ENCODE measurements at regions not wholly inside any gene's neighbourhood (a gene's known extent, or its start where the extent isn't known, plus 50 kb on each side); places are given as distances from the start of the nearest gene placed in this dataset.

GRCh38 chr9:96130970-96131369 lies 171.0 kb downstream of the HSD17B3 start:
- Histone ChIP-seq H3K9me3 (ENCODE audit: insufficient read depth, low read depth, low read length) (no peaks in the 10 kb centered on the region), H3K9ac (ENCODE audit: low read depth, low read length) (no peak overlapping the region), H3K4me1 (ENCODE audit: insufficient read depth, low read length) (peaks cover 39% of the 10 kb centered on the region), H3K36me3 (ENCODE audit: insufficient read depth, low read length) (no peaks in the 10 kb centered on the region), H3K4me3 (ENCODE audit: low read length) (no peak overlapping the region), H3K27me3 (ENCODE audit: insufficient read depth, low read length) (peaks cover 21% of the 10 kb centered on the region; the same call in 1 of the 2 replicates), H3K27ac (ENCODE audit: low read depth, low read length) (no peak overlapping the region)
- 92% methylated on average over 3 of the region's 3 CpGs for WGBS

GRCh38 chr9:96129747-96130146 lies 172.2 kb downstream of the HSD17B3 start:
- Histone ChIP-seq H3K4me3 (ENCODE audit: low read length) (peak overlapping the region; percentile 16; the same call in 1 of the 2 replicates), H3K9me3 (ENCODE audit: insufficient read depth, low read depth, low read length) (no peaks in the 10 kb centered on the region), H3K9ac (ENCODE audit: low read depth, low read length) (no peak overlapping the region), H3K36me3 (ENCODE audit: insufficient read depth, low read length) (no peaks in the 10 kb centered on the region), H3K27me3 (ENCODE audit: insufficient read depth, low read length) (peaks cover 27% of the 10 kb centered on the region; the same call in 1 of the 2 replicates), H3K27ac (ENCODE audit: low read depth, low read length) (peak overlapping the region; percentile 54; the same call in 1 of the 2 replicates), H3K4me1 (ENCODE audit: insufficient read depth, low read length) (peaks cover 41% of the 10 kb centered on the region)
- 17% methylated on average over 3 of the region's 6 CpGs for WGBS

- 22% methylated on average over 2 of the region's 2 CpGs for WGBS
- H3K27me3 ChIP-seq (ENCODE audit: insufficient read depth, low read length), result peaks cover 27% of the 10 kb centered on the region; the same call in 1 of the 2 replicates
- H3K36me3 ChIP-seq (ENCODE audit: insufficient read depth, low read length), result no peaks in the 10 kb centered on the region
- H3K9ac ChIP-seq (ENCODE audit: low read depth, low read length), result no peak overlapping the region
- H3K27ac ChIP-seq (ENCODE audit: low read depth, low read length), result peak overlapping the region; percentile 50; the same call in 1 of the 2 replicates
- H3K9me3 ChIP-seq (ENCODE audit: insufficient read depth, low read depth, low read length), result no peaks in the 10 kb centered on the region
- no peak overlapping the region for H3K4me3 ChIP-seq (ENCODE audit: low read length)
- H3K4me1 ChIP-seq (ENCODE audit: insufficient read depth, low read length), result peaks cover 41% of the 10 kb centered on the region
Measured at GRCh38 chr9:96128880-96129279, 173.1 kb downstream of the HSD17B3 start.

DNA sequence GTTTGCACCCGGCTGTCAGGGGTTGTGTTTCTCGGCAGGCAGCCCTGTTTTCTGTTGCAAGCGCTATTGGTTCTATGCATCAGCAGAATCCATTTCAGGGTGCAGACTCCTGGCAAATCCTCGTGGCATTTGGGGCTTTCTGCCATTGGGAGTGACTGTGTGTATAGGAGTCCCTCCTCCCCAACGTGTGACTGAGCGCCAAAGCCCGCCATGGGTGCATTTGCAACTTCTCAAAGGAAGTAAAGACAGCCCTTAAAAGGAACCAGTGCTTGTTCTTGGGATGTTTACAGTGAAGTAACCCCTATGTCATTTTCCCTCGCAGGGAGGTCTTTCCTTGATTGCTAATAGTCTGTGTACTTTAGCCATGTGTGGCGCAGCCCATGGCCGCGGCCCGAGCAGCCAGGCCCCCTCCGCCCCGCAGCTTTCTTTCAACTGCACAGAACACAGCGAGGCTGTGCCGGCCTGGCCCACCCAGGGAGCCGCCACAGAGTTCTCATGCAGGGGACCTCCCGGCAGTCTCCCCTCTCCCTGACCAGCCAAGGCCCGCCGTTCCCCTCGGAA lies 175.6 kb downstream of the HSD17B3 start:
- H3K9me3 ChIP-seq (ENCODE audit: insufficient read depth, low read depth, low read length), result no peaks in the 10 kb centered on the region
- peaks cover 41% of the 10 kb centered on the region for H3K4me1 ChIP-seq (ENCODE audit: insufficient read depth, low read length)
- H3K4me3 ChIP-seq (ENCODE audit: low read length), result no peak overlapping the region; the same call in 1 of the 2 replicates
- peak overlapping the region; percentile 56; the same call in 1 of the 2 replicates for H3K27ac ChIP-seq (ENCODE audit: low read depth, low read length)
- 23% methylated on average over 21 of the region's 21 CpGs for WGBS
- H3K9ac ChIP-seq (ENCODE audit: low read depth, low read length), result no peak overlapping the region
- H3K36me3 ChIP-seq (ENCODE audit: insufficient read depth, low read length), result no peaks in the 10 kb centered on the region
- H3K27me3 ChIP-seq (ENCODE audit: insufficient read depth, low read length), result peaks cover 27% of the 10 kb centered on the region; the same call in 1 of the 2 replicates

DNA sequence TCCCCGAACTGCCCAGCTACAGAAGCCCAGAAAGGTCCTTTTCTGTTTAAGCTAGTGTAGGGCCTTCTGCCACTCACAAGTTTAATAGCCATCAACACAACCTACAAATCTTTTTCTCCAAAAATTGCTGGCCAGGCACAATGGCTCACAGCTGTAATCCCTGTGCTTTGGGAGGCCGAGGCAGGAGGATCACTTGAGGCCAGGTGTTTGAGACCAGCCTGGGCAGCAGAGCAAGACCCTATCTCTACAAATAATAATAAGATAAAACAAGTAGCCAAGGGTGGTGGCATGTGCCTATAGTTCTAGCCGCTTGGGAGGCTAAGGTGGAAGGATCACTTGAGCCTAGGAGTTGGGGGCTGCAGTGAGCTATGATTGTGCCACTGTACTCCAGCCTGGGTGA lies 176.4 kb downstream of the HSD17B3 start:
- Histone ChIP-seq H3K27me3 (ENCODE audit: insufficient read depth, low read length) (peaks cover 22% of the 10 kb centered on the region; the same call in 1 of the 2 replicates), H3K4me3 (ENCODE audit: low read length) (no peak overlapping the region), H3K4me1 (ENCODE audit: insufficient read depth, low read length) (peaks cover 38% of the 10 kb centered on the region), H3K27ac (ENCODE audit: low read depth, low read length) (peak overlapping the region; percentile 56; the same call in 1 of the 2 replicates), H3K36me3 (ENCODE audit: insufficient read depth, low read length) (no peaks in the 10 kb centered on the region), H3K9me3 (ENCODE audit: insufficient read depth, low read depth, low read length) (no peaks in the 10 kb centered on the region), H3K9ac (ENCODE audit: low read depth, low read length) (no peak overlapping the region)
- 77% methylated on average over 3 of the region's 3 CpGs for whole genome bisulfite sequencing

- H3K9me3 ChIP-seq (ENCODE audit: insufficient read depth, low read depth, low read length), result peaks cover 16% of the 10 kb centered on the region; the same call in 1 of the 2 replicates
- H3K9ac ChIP-seq (ENCODE audit: low read depth, low read length), result no peak overlapping the region
- no peaks in the 10 kb centered on the region for H3K36me3 ChIP-seq (ENCODE audit: insufficient read depth, low read length)
- H3K4me3 ChIP-seq (ENCODE audit: low read length), result no peak overlapping the region
- WGBS, result 93% methylated on average over 3 of the region's 3 CpGs
- no peak overlapping the region for H3K27ac ChIP-seq (ENCODE audit: low read depth, low read length)
- peaks cover 19% of the 10 kb centered on the region; the same call in 1 of the 2 replicates for H3K27me3 ChIP-seq (ENCODE audit: insufficient read depth, low read length)
- peaks cover 12% of the 10 kb centered on the region; the same call in 1 of the 2 replicates for H3K4me1 ChIP-seq (ENCODE audit: insufficient read depth, low read length)
Measured at GRCh38 chr9:96122751-96123150, 179.2 kb downstream of the HSD17B3 start.

- 93% methylated on average over 5 of the region's 6 CpGs for WGBS
- H3K27me3 ChIP-seq (ENCODE audit: insufficient read depth, low read length), result peaks cover 15% of the 10 kb centered on the region; the same call in 1 of the 2 replicates
- H3K4me1 ChIP-seq (ENCODE audit: insufficient read depth, low read length), result peaks cover 12% of the 10 kb centered on the region; the same call in 1 of the 2 replicates
Measured at GRCh38 chr9:96122282-96122681, 179.7 kb downstream of the HSD17B3 start.

DNA sequence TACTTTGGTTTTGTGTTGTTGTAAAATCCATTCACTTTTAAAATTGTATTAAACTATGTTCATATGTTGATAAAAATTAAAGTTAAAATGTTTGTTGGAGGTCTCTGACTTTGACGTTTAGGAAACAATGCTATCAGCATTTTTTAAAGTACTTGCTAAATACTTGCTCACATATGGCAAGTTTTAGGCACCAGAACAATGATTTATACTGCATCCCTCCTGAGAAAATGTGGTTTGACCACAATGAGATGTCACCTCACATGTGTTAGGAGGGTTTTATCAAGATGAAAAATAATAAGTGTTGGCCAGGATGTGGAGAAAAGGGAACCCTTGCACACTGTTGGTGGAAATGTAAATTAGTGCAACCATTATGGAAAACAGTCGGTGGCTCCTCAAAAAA lies 180.8 kb downstream of the HSD17B3 start:
- Histone ChIP-seq H3K9me3 (ENCODE audit: insufficient read depth, low read depth, low read length) (peaks cover 17% of the 10 kb centered on the region; the same call in 1 of the 2 replicates), H3K36me3 (ENCODE audit: insufficient read depth, low read length) (no peaks in the 10 kb centered on the region), H3K27me3 (ENCODE audit: insufficient read depth, low read length) (peaks cover 6% of the 10 kb centered on the region; the same call in 1 of the 2 replicates), H3K4me1 (ENCODE audit: insufficient read depth, low read length) (0 out of 2 replicates have a peak, but pooled peaks cover 4% of the 10 kb centered on the region), H3K27ac (ENCODE audit: low read depth, low read length) (no peak overlapping the region), H3K9ac (ENCODE audit: low read depth, low read length) (no peak overlapping the region), H3K4me3 (ENCODE audit: low read length) (no peak overlapping the region)
- 86% methylated on average over 2 of the region's 2 CpGs for WGBS

More at GRCh38 chr9:96122282-96122681, 179.7 kb downstream of the HSD17B3 start:
- no peak overlapping the region for H3K9ac ChIP-seq (ENCODE audit: low read depth, low read length)
- H3K36me3 ChIP-seq (ENCODE audit: insufficient read depth, low read length), result no peaks in the 10 kb centered on the region
- H3K27ac ChIP-seq (ENCODE audit: low read depth, low read length), result no peak overlapping the region
- H3K9me3 ChIP-seq (ENCODE audit: insufficient read depth, low read depth, low read length), result peaks cover 17% of the 10 kb centered on the region; the same call in 1 of the 2 replicates
- no peak overlapping the region for H3K4me3 ChIP-seq (ENCODE audit: low read length)

- H3K27me3 ChIP-seq (ENCODE audit: insufficient read depth, low read length), result no peaks in the 10 kb centered on the region
- no peak overlapping the region for H3K27ac ChIP-seq (ENCODE audit: low read depth, low read length)
- peaks cover 17% of the 10 kb centered on the region; the same call in 1 of the 2 replicates for H3K9me3 ChIP-seq (ENCODE audit: insufficient read depth, low read depth, low read length)
- WGBS, result 85% methylated on average over 6 of the region's 6 CpGs
- H3K36me3 ChIP-seq (ENCODE audit: insufficient read depth, low read length), result no peaks in the 10 kb centered on the region
- H3K4me3 ChIP-seq (ENCODE audit: low read length), result no peak overlapping the region
- no peaks in the 10 kb centered on the region for H3K4me1 ChIP-seq (ENCODE audit: insufficient read depth, low read length)
- no peak overlapping the region for H3K9ac ChIP-seq (ENCODE audit: low read depth, low read length)
Measured at GRCh38 chr9:96117398-96118080, 184.4 kb downstream of the HSD17B3 start.

DNA sequence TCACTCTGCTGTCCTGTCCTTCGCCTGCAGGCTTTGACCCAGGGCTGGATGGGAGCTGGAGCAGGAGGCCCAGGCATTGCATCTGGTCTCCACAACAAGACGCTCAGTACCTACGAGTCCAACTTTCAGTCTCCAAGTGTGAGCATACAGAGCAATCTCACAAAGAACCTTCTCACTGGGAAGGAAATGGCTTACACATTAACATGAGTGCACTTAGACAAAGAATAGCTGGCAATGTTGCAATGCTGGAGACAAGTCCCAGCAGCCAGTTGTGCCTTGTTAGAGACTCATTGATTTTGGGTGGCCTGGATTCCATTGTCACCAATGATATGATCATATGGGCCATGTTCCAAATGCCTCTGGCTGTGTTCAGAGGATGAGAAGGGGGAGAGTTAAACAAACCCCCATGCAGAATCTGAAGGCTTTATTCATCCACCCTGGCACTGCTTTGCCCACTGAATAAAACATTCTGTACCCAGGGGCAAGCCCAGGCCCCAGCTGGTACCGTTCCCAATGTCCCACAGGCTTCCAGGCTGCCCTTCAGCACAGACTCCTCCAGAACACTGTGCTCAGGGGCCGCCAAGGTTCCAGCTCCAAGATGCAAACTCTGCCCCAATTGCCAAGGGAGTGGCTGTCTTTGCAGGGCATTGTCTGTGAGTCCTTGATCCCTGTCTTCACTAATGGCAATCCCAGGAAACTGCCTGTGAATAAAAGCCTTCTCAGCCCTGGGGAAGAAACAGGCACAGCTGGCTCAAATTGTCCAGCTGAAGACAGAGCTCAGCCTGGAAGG lies 185.5 kb downstream of the HSD17B3 start:
- no peak overlapping the region for H3K27ac ChIP-seq (ENCODE audit: low read depth, low read length)
- H3K9me3 ChIP-seq (ENCODE audit: insufficient read depth, low read depth, low read length), result peaks cover 17% of the 10 kb centered on the region; the same call in 1 of the 2 replicates
- WGBS, result 87% methylated on average over 5 of the region's 5 CpGs
- no peak overlapping the region for H3K9ac ChIP-seq (ENCODE audit: low read depth, low read length)
- no peaks in the 10 kb centered on the region for H3K36me3 ChIP-seq (ENCODE audit: insufficient read depth, low read length)
- H3K4me1 ChIP-seq (ENCODE audit: insufficient read depth, low read length), result no peaks in the 10 kb centered on the region
- no peak overlapping the region for H3K4me3 ChIP-seq (ENCODE audit: low read length)
- H3K27me3 ChIP-seq (ENCODE audit: insufficient read depth, low read length), result no peaks in the 10 kb centered on the region
